ENCODE measurements at regions not wholly inside any gene's neighbourhood (a gene's known extent, or its start where the extent isn't known, plus 50 kb on each side); places are given as distances from the start of the nearest gene placed in this dataset.

GRCh38 chr12:125683748-125684381 lies 618.6 kb downstream of the AACS start:
- Histone ChIP-seq H3K27ac (ENCODE audit: insufficient read depth, low read depth, low read length) (no peak overlapping the region), H3K27me3 (ENCODE audit: control insufficient read depth in 2 of 2, insufficient read depth in 2 of 2, low read length in 2 of 2) (no peaks in the 10 kb centered on the region), H3K9me3 (replicated peaks; ENCODE audit: control insufficient read depth, insufficient read depth, low read length) (peaks cover 7% of the 10 kb centered on the region), H3K4me1 (ENCODE audit: control insufficient read depth, extremely low read depth, insufficient read depth, low read length) (no peaks in the 10 kb centered on the region), H3K9me1 (replicated peaks; ENCODE audit: control insufficient read depth, extremely low read depth, insufficient read depth, low read length) (no peaks in the 10 kb centered on the region), H3K36me3 (ENCODE audit: control insufficient read depth in 2 of 2, extremely low read depth in 1 of 2, insufficient read depth in 2 of 2, low read length in 2 of 2) (no peaks in the 10 kb centered on the region), H3K79me2 (ENCODE audit: control insufficient read depth, insufficient read depth, low read length) (no peaks in the 10 kb centered on the region), H4K20me1 (replicated peaks; ENCODE audit: control insufficient read depth, extremely low read depth, insufficient read depth, low read length) (no peaks in the 10 kb centered on the region), H3K4me2 (ENCODE audit: insufficient read depth, low read length) (no peak overlapping the region), H3K4me3 (replicated peaks in 1 of 3; ENCODE audit: insufficient read depth in 1 of 3, low read depth in 1 of 3, low read length in 3 of 3) (no peak overlapping the region), H3K9ac (replicated peaks; ENCODE audit: extremely low read depth, insufficient read depth, low read length) (no peak overlapping the region), H2AFZ (ENCODE audit: low read depth, low read length) (no peak overlapping the region)
- no TSS peak for BruUV-seq (replicated peaks)
- TF ChIP-seq MAX (IDR thresholded peaks at IDR 0.05; ENCODE audit: insufficient read depth, insufficient read length) (no peak), POLR2A (IDR thresholded peaks at IDR 0.05; ENCODE audit: low read depth, low read length) (no peak), JUN (IDR thresholded peaks at IDR 0.05; ENCODE audit: borderline replicate concordance, insufficient read depth, insufficient read length, low read depth) (no peak), FOS (IDR thresholded peaks at IDR 0.05; ENCODE audit: borderline replicate concordance, insufficient read depth, low read length) (no peak), GATA2 (IDR thresholded peaks at IDR 0.05; ENCODE audit: insufficient read depth, insufficient read length, low read depth, low read length) (no peak), POLR2AphosphoS5 (IDR thresholded peaks at IDR 0.05; ENCODE audit: insufficient read depth, low read depth, low read length) (no peak), MYC (IDR thresholded peaks at IDR 0.05; ENCODE audit: low read depth, low read length) (no peak)
- TF ChIP-seq, protein P1, sequence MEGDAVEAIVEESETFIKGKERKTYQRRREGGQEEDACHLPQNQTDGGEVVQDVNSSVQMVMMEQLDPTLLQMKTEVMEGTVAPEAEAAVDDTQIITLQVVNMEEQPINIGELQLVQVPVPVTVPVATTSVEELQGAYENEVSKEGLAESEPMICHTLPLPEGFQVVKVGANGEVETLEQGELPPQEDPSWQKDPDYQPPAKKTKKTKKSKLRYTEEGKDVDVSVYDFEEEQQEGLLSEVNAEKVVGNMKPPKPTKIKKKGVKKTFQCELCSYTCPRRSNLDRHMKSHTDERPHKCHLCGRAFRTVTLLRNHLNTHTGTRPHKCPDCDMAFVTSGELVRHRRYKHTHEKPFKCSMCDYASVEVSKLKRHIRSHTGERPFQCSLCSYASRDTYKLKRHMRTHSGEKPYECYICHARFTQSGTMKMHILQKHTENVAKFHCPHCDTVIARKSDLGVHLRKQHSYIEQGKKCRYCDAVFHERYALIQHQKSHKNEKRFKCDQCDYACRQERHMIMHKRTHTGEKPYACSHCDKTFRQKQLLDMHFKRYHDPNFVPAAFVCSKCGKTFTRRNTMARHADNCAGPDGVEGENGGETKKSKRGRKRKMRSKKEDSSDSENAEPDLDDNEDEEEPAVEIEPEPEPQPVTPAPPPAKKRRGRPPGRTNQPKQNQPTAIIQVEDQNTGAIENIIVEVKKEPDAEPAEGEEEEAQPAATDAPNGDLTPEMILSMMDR (IDR thresholded peaks at IDR 0.05; ENCODE audit: extremely low read depth in 1 of 2, insufficient read depth in 1 of 2, low read depth in 1 of 2, low read length in 2 of 2): no peak
- dilution Hi-C loops (cut with MboI; ENCODE audit: extremely low pct_ligation_motif_present, low sequenced_read_pairs): no loop called here
- no peak for FAIRE-seq
- intact Hi-C loops (cut with micrococcal nuclease): no loop called here
- DNase-seq (ENCODE audit: low read depth, low spot score): no peak
- ChIA-PET CTCF (no interaction called here), POLR2A (no interaction called here)

Data from endothelial cell of umbilical vein (primary cell).